GM23248 (cell line): ENCODE measurements at regions not wholly inside any gene's neighbourhood (a gene's known extent, or its start where the extent isn't known, plus 50 kb on each side); places are given as distances from the start of the nearest gene placed in this dataset.
"Not testable (repeated sequence)": the region's sequence is repeated elsewhere in the genome, so short reads cannot be mapped to it uniquely, and the experiment has no call there.

Experiments used
- DNase-seq: peaks from one replicate; pipeline ENCODE4 v3.0.0-alpha.2; 2015
- H2AFZ ChIP-seq: fragments of 200-600 bp; sonication (generic); 2 replicates; pipeline ENCODE4 v1.6.1; 2016; ENCODE audit warnings: antibody characterized with exemption
- H3F3A ChIP-seq: fragments of 200-600 bp; sonication (generic); 2 replicates; pipeline ENCODE4 v1.6.1; 2016; ENCODE audit warnings: mild to moderate bottlenecking, antibody characterized with exemption, mixed run types; ENCODE audit not compliant: insufficient read depth
- H3K27ac ChIP-seq: fragments of 200-600 bp; sonication (generic); 2 replicates; pipeline ENCODE4 v1.5.1; 2016; ENCODE audit warnings: mild to moderate bottlenecking
- H3K27me3 ChIP-seq: fragments of 200-600 bp; sonication (generic); replicated peaks from 2 replicates; pipeline ENCODE4 v1.6.1; 2016; ENCODE audit warnings: mild to moderate bottlenecking; ENCODE audit not compliant: insufficient read depth
- H3K36me3 ChIP-seq: fragments of 200-600 bp; sonication (generic); 2 replicates; pipeline ENCODE4 v1.6.1; 2016; ENCODE audit warnings: low read depth, mild to moderate bottlenecking
- H3K4me1 ChIP-seq: fragments of 200-600 bp; sonication (generic); 2 replicates; pipeline ENCODE4 v1.6.1; 2016; ENCODE audit warnings: mild to moderate bottlenecking; ENCODE audit not compliant: insufficient read depth
- H3K4me2 ChIP-seq: fragments of 200-600 bp; sonication (generic); one replicate; pipeline ENCODE4 v1.6.1; 2016; ENCODE audit warnings: mild to moderate bottlenecking; ENCODE audit not compliant: unreplicated experiment
- H3K4me3 ChIP-seq: fragments of 200-600 bp; sonication (generic); 2 replicates; pipeline ENCODE4 v1.5.1; 2016; ENCODE audit warnings: mild to moderate bottlenecking
- H3K79me2 ChIP-seq: fragments of 200-600 bp; sonication (generic); 2 replicates; pipeline ENCODE4 v1.6.1; 2016; ENCODE audit warnings: mild to moderate bottlenecking; ENCODE audit not compliant: insufficient read depth
- H3K9ac ChIP-seq: fragments of 200-600 bp; sonication (generic); 2 replicates; pipeline ENCODE4 v1.6.1; 2016; ENCODE audit warnings: mild to moderate bottlenecking
- H3K9me2 ChIP-seq: fragments of 200-600 bp; sonication (generic); 2 replicates; pipeline ENCODE4 v1.6.1; 2016; ENCODE audit warnings: mixed run types, mild to moderate bottlenecking, moderate library complexity; ENCODE audit not compliant: insufficient read depth
- H3K9me3 ChIP-seq: fragments of 200-600 bp; sonication (generic); one replicate; pipeline ENCODE4 v1.6.1; 2017; ENCODE audit warnings: low read depth
- H4K20me1 ChIP-seq: fragments of 200-600 bp; sonication (generic); 2 replicates; pipeline ENCODE4 v1.6.0; 2016; ENCODE audit not compliant: insufficient read depth
- EZH2 ChIP-seq: fragments of 200-600 bp; sonication (generic); IDR thresholded peaks from 2 replicates; pipeline ENCODE4 v1.6.1; 2018; ENCODE audit warnings: antibody characterized with exemption, mild to moderate bottlenecking; ENCODE audit not compliant: insufficient read depth, poor library complexity, severe bottlenecking
- EZH2phosphoT487 ChIP-seq: fragments of 200-600 bp; sonication (generic); IDR thresholded peaks from 2 replicates; pipeline ENCODE4 v1.6.1; 2018; ENCODE audit warnings: antibody characterized with exemption, moderate library complexity, mild to moderate bottlenecking, low read depth; ENCODE audit not compliant: insufficient read depth
- WGBS, 2 experiments: methylation state at CpG; one replicate each; pipeline ENCODE4 v1.1.6; 2015 to 2017; ENCODE audit warnings: low lambda C conversion rate in 2 of 2, low coverage in 1 of 2; ENCODE audit errors: missing lambda C conversion rate in 2 of 2; 5-methylcytosine and 5-hydroxymethylcytosine counted together
- in situ Hi-C: fragments of 300-500 bp; cut with MboI; formaldehyde crosslinking; loops from 2 replicates; pipeline ENCODE4 v1.15.0; 2020

GRCh38 chr10:65275296-65275695 is 1650.5 kb upstream of the LRRTM3 start:
- peaks cover 2% of the 10 kb centered on the region for H3K9me3 ChIP-seq
- H3K9ac ChIP-seq, result no peak overlapping the region
- H3K79me2 ChIP-seq, result no peaks in the 10 kb centered on the region
- no peak overlapping the region for H3K27ac ChIP-seq
- no peak overlapping the region for H3K4me3 ChIP-seq
- WGBS, 2 experiments, result 15 to 20% methylated on average over 4 of the region's 4 CpGs
- H3K9me2 ChIP-seq, result no peaks in the 10 kb centered on the region
- no peak overlapping the region for H2AFZ ChIP-seq
- TF ChIP-seq EZH2, result no peak
- TF ChIP-seq EZH2phosphoT487, result no peak
- no peak for DNase-seq
- no peak overlapping the region for H3K4me2 ChIP-seq
- H3F3A ChIP-seq, result no peaks in the 10 kb centered on the region
- no peaks in the 10 kb centered on the region for H4K20me1 ChIP-seq
- no peaks in the 10 kb centered on the region for H3K4me1 ChIP-seq
- in situ Hi-C loops, result no loop called here
- no peaks in the 10 kb centered on the region for H3K36me3 ChIP-seq
- H3K27me3 ChIP-seq, result no peaks in the 10 kb centered on the region

- Histone ChIP-seq H3K9me2 (no peaks in the 10 kb centered on the region), H3K4me3 (no peak overlapping the region), H3K27ac (no peak overlapping the region), H3K9ac (no peak overlapping the region), H3K4me1 (no peaks in the 10 kb centered on the region), H4K20me1 (no peaks in the 10 kb centered on the region), H3K36me3 (no peaks in the 10 kb centered on the region), H3K9me3 (peaks cover 3% of the 10 kb centered on the region), H2AFZ (no peak overlapping the region), H3K4me2 (no peak overlapping the region), H3K27me3 (no peaks in the 10 kb centered on the region), H3F3A (no peaks in the 10 kb centered on the region), H3K79me2 (no peaks in the 10 kb centered on the region)
- in situ Hi-C loops, result no loop called here
- WGBS, 2 experiments, result 40 to 50% methylated on average over 5 of the region's 5 CpGs
- DNase-seq, result no peak
- TF ChIP-seq EZH2phosphoT487 (no peak), EZH2 (no peak)
Observed at GRCh38 chr10:65284495-65285041, 1641.3 kb upstream of the LRRTM3 start.

DNA sequence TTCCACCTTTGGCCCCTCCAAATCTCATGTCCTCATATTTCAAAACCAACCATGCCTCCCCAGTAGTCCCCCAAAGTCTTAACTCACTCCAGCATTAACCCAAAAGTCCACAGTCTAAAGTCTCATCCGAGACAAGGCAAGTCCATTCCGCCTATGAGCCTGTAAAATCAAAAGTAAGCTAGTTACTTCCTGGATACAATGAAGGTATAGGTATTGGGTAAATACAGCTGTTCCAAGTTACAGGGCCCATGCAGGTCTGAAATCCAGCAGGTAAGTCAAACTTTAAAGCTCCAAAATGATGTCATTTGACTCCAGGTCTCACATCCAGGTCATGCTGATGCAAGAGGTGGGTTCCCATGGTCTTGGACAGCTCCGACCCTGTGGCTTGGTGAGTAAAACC is 1640.1 kb upstream of the LRRTM3 start:
- H3K27me3 ChIP-seq, H3K4me3 ChIP-seq, H3K4me1 ChIP-seq, H3K36me3 ChIP-seq, H3K27ac ChIP-seq, DNase-seq, H3K9me2 ChIP-seq, H3K4me2 ChIP-seq, H4K20me1 ChIP-seq, H3K9me3 ChIP-seq, H2AFZ ChIP-seq, H3F3A ChIP-seq, H3K9ac ChIP-seq, H3K79me2 ChIP-seq, in situ Hi-C loops: not testable (repeated sequence)
- WGBS, 2 experiments, result 7 to 8% methylated on average over 3 of the region's 3 CpGs

- no peaks in the 10 kb centered on the region for H3F3A ChIP-seq
- no peaks in the 10 kb centered on the region for H4K20me1 ChIP-seq
- DNase-seq, result no peak
- H2AFZ ChIP-seq, result no peak overlapping the region
- no peaks in the 10 kb centered on the region for H3K36me3 ChIP-seq
- H3K27ac ChIP-seq, result no peak overlapping the region
- H3K9me3 ChIP-seq, result no peaks in the 10 kb centered on the region
- H3K79me2 ChIP-seq, result no peaks in the 10 kb centered on the region
- no peak overlapping the region for H3K4me2 ChIP-seq
- in situ Hi-C loops, result no loop called here
- WGBS, 2 experiments, result 45 to 55% methylated on average over 1 of the region's 1 CpG
- H3K9me2 ChIP-seq, result no peaks in the 10 kb centered on the region
- no peaks in the 10 kb centered on the region for H3K4me1 ChIP-seq
- no peak overlapping the region for H3K9ac ChIP-seq
- no peak overlapping the region for H3K4me3 ChIP-seq
- TF ChIP-seq EZH2 (no peak), EZH2phosphoT487 (no peak)
- H3K27me3 ChIP-seq, result no peaks in the 10 kb centered on the region
Observed at GRCh38 chr10:65291286-65291685, 1634.5 kb upstream of the LRRTM3 start.

- no peaks in the 10 kb centered on the region for H3F3A ChIP-seq
- no peak overlapping the region for H3K4me2 ChIP-seq
- no peaks in the 10 kb centered on the region for H3K9me2 ChIP-seq
- in situ Hi-C loops, result no loop called here
- H3K9me3 ChIP-seq, result no peaks in the 10 kb centered on the region
- H3K9ac ChIP-seq, result no peak overlapping the region
- H3K79me2 ChIP-seq, result no peaks in the 10 kb centered on the region
- no peak overlapping the region for H3K4me3 ChIP-seq
- 20 to 23% methylated on average over 3 of the region's 3 CpGs for WGBS, 2 experiments
- H3K4me1 ChIP-seq, result no peaks in the 10 kb centered on the region
- no peaks in the 10 kb centered on the region for H3K27me3 ChIP-seq
- H3K27ac ChIP-seq, result no peak overlapping the region
- TF ChIP-seq EZH2 (no peak), EZH2phosphoT487 (no peak)
- H3K36me3 ChIP-seq, result no peaks in the 10 kb centered on the region
- DNase-seq, result no peak
- no peaks in the 10 kb centered on the region for H4K20me1 ChIP-seq
- no peak overlapping the region for H2AFZ ChIP-seq
Observed at GRCh38 chr10:65292551-65292950, 1633.3 kb upstream of the LRRTM3 start.
